C4-2B (cell line): ENCODE measurements at regions not wholly inside any gene's neighbourhood (a gene's known extent, or its start where the extent isn't known, plus 50 kb on each side); places are given as distances from the start of the nearest gene placed in this dataset.

Experiments
- ZFX ChIP-seq: fragments of 450-650 bp; IDR thresholded peaks from 2 replicates; pipeline ENCODE4 v1.6.1; 2017
- TF ChIP-seq, protein P1 (sequence below): fragments of 450-650 bp; conservative IDR thresholded peaks from 2 replicates; pipeline ENCODE4 v1.5.1; 2017; ENCODE audit warnings: mild to moderate bottlenecking

DNA sequence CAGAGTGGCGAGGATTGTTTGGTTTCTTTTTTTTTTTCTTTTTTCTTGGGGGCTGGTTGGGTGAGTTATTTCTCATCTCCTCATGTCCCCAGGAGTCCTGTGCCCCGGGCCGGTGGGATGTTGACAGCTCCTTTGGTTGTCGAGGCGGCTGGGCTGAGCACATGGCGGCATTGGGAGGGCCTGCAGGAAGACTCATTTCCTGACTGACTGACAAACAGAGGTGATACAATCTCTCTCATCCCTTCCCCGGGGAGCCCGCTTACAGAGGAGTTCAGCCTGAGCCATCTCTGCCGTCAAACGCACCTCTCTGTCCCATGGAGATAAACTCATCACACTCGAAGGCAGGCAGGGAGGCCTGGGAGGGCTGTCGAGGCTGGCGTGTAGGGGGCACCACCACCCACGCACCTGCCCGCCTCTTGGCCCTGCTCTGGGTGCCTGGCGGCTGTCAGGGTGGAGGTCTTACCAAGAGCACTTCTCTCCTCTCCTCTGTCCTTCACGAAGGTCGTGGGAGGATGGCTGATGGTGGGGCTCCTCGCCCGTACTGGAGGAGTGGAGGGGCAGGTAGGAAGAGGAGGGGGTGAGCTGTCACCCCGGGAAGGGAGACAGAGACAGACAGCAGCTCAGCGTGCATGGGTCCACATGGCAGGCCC lies 60.0 kb upstream of the NECTIN1 start:
- TF ChIP-seq, protein P1, sequence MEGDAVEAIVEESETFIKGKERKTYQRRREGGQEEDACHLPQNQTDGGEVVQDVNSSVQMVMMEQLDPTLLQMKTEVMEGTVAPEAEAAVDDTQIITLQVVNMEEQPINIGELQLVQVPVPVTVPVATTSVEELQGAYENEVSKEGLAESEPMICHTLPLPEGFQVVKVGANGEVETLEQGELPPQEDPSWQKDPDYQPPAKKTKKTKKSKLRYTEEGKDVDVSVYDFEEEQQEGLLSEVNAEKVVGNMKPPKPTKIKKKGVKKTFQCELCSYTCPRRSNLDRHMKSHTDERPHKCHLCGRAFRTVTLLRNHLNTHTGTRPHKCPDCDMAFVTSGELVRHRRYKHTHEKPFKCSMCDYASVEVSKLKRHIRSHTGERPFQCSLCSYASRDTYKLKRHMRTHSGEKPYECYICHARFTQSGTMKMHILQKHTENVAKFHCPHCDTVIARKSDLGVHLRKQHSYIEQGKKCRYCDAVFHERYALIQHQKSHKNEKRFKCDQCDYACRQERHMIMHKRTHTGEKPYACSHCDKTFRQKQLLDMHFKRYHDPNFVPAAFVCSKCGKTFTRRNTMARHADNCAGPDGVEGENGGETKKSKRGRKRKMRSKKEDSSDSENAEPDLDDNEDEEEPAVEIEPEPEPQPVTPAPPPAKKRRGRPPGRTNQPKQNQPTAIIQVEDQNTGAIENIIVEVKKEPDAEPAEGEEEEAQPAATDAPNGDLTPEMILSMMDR = no peak
- no peak for TF ChIP-seq ZFX
